ENCODE measurements at regions not wholly inside any gene's neighbourhood (a gene's known extent, or its start where the extent isn't known, plus 50 kb on each side); places are given as distances from the start of the nearest gene placed in this dataset.
"Not testable (repeated sequence)": the region's sequence is repeated elsewhere in the genome, so short reads cannot be mapped to it uniquely, and the experiment has no call there.

- intact Hi-C loops (cut with micrococcal nuclease), result no loop called here
- no peak for ATAC-seq
- no peak for DNase-seq
Observed at GRCh38 chr14:28163897-28164296, 602.7 kb upstream of the FOXG1 start.

DNA sequence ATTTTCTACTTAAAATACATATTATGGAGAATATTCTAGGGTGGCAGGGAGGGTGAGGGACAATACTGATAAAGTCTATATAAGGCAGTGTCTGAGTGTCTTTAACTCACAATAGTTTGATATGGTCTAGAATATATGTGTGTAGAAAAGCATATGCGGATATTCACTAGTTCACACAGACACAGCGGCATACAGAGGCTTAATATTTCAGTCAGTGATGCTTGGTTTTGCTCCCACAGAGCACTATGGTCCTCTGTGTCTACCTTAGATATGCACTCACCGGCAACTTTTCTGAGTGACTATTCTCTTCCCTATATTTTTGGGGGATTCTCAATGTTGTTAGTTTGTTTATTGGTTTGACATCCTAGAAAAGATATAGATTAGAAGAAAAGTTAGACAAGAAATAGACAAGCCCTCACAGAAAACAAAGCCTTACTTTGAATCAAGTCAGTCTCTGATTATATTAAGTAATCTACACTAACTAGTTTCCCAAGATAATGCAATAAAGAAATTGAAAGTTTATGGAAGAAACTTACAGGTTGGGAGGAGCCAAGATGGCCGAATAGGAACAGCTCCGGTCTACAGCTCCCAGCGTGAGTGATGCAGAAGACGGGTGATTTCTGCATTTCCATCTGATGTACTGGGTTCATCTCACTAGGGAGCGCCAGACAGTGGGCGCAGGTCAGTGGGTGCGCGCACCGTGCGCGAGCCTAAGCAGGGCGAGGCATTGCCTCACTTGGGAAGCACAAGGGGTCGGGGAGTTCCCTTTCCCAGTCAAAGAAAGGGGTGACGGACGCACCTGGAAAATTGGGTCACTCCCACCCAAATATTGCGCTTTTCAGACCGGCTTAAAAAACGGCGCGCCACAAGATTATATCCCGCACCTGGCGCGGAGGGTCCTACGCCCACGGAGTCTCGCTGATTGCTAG lies 578.4 kb upstream of the FOXG1 start:
- ATAC-seq; DNase-seq; intact Hi-C loops (cut with micrococcal nuclease): not testable (repeated sequence)

DNA sequence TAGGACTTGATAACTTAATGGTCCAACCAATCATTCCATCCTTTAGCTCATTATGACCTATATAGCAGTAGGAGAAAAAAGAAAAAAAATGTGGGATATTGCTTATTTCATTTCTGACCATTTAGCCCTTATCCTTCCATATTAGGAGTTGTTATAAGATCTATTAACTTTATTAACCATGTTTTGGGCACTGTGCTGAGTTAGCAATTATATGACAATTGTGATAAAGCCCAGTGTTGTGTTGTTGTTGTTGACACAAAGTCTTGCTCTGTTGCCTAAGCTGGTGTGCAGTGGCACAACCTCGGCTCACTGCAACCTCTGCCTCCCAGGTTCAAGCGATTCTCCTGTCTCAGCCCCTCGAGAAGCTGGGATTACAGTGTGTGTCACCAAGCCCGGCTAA lies 569.7 kb upstream of the FOXG1 start:
- DNase-seq (no peak), ATAC-seq (no peak)
- intact Hi-C loops (cut with micrococcal nuclease), result no loop called here

GRCh38 chr14:28220391-28220790 lies 546.2 kb upstream of the FOXG1 start:
- ATAC-seq (no peak), DNase-seq (no peak)
- intact Hi-C loops (cut with micrococcal nuclease), result no loop called here

DNA sequence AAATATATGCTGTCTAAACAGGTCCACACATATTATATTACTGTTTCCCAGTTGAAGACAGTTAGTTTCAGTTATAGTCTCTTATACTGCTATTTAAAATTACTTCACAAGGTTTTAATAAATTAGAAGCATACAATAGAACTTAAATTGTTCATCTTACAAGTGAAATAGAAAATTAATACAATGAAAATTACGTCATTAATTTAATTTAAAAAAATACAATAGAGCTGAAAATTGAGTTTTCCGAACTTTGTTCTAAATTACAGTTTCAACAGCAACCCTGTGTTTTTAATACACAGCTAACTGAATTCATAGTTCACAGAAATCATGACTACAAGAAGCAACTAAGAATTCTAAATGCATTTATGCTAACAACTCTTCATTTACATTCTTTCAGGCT lies 525.7 kb upstream of the FOXG1 start:
- intact Hi-C loops (cut with micrococcal nuclease), result no loop called here
- no peak for DNase-seq
- no peak for ATAC-seq

DNA sequence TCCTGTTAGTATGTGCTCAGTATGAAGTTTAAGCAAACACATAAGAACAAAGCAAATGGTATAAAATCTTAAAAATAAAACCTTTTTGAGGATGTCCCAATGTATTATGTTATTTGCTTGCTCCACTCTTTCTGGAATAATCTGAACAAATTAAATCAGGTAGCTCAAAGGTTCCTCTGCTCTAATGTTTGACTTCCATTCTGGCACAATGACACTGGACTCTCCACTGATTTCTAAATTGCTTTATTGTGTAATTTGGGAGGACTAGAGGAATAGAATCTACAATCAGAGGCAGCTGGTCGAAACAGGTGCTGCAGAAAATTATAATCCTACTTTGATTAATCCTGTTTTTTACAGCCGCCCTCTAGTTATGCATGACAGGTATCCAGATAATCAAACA lies 523.7 kb upstream of the FOXG1 start:
- ATAC-seq (no peak), DNase-seq (no peak)
- intact Hi-C loops (cut with micrococcal nuclease), result no loop called here

GRCh38 chr14:28243600-28243999 lies 523.0 kb upstream of the FOXG1 start:
- ATAC-seq, result no peak
- intact Hi-C loops (cut with micrococcal nuclease), result no loop called here
- DNase-seq, result no peak

DNA sequence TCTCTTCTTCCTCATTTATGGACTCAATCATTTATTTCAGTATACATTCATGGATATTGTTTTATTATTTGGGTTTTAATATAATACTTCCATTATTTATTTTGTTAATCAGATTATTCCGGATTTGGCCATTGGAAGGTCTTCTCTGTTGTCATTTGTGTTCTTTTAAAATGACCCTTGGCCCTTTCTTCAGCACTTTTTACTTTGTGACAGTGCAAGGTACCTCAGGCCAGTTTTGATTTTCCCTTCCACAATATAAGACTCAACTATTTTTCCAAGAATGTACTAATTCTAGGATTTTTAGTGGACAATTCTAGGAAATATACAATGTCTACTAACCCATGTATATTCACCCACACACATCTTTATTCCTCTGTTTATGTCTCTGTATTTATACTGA lies 521.4 kb upstream of the FOXG1 start:
- DNase-seq (no peak), ATAC-seq (no peak)
- intact Hi-C loops (cut with micrococcal nuclease), result no loop called here

GRCh38 chr14:28247491-28247890 lies 519.1 kb upstream of the FOXG1 start:
- DNase-seq (no peak), ATAC-seq (no peak)
- intact Hi-C loops (cut with micrococcal nuclease), result no loop called here

GRCh38 chr14:28252124-28252523 lies 514.5 kb upstream of the FOXG1 start:
- ATAC-seq; intact Hi-C loops (cut with micrococcal nuclease); DNase-seq: not testable (repeated sequence)

DNA sequence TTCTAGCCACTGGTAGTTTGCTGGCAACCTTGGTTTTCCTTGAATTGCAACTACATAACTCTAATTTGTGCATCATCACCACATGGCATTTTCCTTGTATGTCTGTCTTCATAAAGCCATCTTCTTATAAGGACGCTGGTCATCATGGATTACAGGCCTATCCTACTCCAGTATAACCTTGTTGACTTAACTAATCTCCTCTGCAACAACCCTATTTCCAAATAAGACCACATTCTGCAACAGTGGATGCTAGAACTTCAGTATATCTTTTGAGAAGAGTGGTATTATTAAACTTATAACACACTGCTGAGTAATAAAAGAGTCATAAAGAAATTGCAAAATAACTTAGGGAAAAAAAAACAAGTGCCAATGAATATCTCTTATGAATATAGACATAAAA lies 511.8 kb upstream of the FOXG1 start:
- ATAC-seq (no peak), DNase-seq (no peak)
- intact Hi-C loops (cut with micrococcal nuclease), result no loop called here

GRCh38 chr14:28264306-28264705 lies 502.3 kb upstream of the FOXG1 start:
- DNase-seq, result no peak
- ATAC-seq, result no peak
- intact Hi-C loops (cut with micrococcal nuclease), result no loop called here

DNA sequence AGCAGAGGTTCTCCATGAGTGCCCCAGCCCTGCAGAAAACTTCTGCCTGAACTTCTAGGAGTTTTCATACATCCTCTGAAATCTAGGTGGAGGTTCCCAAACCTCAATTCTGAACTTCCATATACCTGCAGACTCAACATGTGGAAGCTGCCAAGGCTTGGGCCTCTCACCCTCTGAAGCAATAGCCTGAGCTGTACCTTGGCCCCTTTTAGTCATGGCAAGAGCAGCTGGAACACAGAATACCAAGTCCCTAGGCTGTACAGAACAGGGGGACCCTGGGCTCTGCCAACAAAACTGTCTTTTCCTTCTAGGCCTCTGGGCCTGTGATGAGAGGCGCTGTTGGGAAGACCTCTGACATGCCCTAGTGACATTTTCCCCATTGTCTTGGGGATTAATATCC lies 494.3 kb upstream of the FOXG1 start:
- intact Hi-C loops (cut with micrococcal nuclease), result no loop called here
- ATAC-seq, result no peak

DNA sequence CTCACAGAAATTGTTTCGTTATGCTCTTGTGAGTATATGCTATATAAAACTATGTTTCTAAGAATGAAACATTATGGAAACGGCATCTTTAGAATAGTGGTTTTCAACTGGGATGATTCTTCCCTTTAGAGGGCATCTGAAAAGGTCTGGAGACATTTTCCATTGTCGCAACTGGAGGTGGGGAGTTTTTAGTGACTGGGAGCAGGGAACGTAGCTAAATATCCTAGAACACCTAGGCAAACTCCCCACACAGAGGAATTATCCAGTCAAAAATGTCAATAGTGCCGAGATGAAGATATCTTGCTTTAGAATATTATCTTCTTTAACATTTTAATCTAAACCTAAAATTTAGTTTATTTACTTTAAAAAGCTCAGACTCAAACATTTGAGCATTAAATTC lies 486.1 kb upstream of the FOXG1 start:
- ATAC-seq, result no peak
- intact Hi-C loops (cut with micrococcal nuclease), result no loop called here

More for the DNA sequence above, 494.3 kb upstream of the FOXG1 start:
- no peak for DNase-seq

DNA sequence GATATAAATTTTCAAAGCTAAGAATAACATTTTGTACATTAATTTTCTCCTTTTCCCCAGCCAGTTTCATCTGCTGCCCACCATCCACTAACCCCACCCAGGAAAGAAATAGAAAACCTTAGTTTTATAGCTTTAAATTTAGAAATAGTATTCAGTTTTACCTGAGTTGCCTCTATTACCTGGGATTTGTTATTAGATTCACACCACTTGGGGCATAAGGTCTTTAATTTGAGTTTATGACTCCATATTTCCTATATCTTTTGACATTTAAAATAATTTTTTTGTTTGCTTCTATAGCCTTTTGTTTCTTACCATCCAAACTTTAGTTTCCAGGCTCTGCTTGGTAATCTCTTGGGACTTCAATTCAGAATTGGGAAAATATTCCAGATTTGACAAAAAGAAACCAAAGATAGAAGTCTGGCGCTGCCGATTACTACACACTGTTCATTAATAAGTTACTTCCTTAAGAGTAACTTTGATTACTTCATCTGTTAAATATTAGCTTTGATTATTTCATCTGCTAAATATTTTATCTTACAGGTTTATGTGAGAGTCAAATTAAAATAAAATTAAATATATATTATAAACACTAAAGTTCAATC lies 485.5 kb upstream of the FOXG1 start:
- intact Hi-C loops (cut with micrococcal nuclease), result no loop called here

More for the DNA sequence above, 486.1 kb upstream of the FOXG1 start:
- no peak for DNase-seq

DNA sequence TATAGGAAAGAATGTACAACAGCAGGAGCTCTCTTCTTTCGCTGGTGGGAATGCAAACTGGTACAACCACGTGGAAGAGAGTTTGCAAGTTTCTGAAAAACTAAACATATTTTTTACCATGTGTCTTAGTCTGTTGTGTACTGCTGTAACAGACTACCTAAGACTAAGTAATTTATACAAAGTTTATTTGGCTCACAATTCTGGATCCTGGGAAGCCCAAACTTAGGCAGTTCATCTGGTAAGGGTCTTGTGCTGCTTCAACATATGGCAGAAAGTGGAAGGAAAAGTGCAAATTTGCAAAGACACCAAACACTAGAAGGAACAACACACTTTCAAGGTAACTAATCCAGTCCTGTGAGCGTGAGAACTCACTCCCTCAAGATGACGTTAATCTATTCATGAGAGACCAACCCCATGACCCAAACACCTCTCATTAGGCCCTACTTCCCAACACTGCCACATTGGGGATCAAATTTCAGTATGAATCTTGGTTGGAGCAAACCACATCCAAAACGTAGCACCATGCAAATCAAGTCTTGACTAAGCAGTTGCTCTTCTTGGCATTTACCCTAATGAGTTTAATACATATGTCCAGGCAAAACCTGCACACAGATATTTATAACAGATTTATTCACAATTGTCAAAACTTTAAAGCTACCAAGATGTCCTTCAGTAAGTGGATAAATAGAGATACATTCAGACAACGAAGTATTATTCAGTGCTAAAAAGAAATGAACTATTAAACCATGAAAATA lies 481.9 kb upstream of the FOXG1 start:
- ATAC-seq, result no peak
- no peak for DNase-seq
- intact Hi-C loops (cut with micrococcal nuclease), result no loop called here

More for the DNA sequence above, 485.5 kb upstream of the FOXG1 start:
- no peak for DNase-seq
- ATAC-seq, result no peak

GRCh38 chr14:28294834-28295440 lies 471.6 kb upstream of the FOXG1 start:
- intact Hi-C loops (cut with micrococcal nuclease), result no loop called here
- DNase-seq (no peak), ATAC-seq (no peak)

DNA sequence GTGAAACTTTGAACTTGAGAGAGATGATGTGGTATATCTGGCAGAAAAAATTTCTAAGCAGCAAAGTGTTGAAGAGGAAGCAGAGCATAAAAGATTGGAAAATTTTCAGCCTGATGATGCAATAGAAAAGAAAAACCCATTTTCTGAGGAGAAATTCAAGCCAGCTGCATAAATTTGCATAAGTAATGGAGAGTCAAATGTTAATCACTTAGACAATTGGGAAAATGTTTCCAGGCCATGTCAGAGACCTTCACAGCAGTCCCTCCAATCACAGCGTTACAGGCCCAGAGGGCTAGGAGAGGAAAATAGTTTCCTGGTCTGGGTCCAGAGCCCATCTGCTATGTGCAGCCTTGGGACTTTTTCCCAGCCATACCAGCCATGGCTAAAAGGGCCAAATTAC lies 469.0 kb upstream of the FOXG1 start:
- no peak for DNase-seq
- no peak for ATAC-seq
- intact Hi-C loops (cut with micrococcal nuclease), result no loop called here

GRCh38 chr14:28298156-28298555 lies 468.4 kb upstream of the FOXG1 start:
- no peak for DNase-seq
- no peak for ATAC-seq
- intact Hi-C loops (cut with micrococcal nuclease), result no loop called here

DNA sequence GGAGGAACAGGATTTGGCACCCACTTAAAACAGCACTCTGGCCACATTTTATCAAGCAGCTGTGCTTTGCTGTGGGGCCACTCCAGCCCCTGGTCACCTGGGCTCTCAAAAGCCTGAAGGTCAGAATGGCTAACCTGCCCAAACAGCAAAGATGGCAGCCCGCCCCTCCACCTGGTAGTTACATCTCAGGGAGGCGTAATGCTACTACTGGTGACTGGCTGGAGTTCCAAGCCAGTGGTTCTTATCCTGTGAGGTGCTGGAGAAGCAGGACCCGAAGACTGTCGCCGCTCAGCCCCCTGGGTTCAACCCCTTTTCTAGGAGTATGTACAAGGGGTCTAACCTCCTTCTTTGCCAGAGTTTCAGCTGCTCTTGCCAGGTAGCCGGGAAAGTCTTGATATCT lies 467.4 kb upstream of the FOXG1 start:
- ATAC-seq, result no peak
- intact Hi-C loops (cut with micrococcal nuclease), result no loop called here
- DNase-seq, result no peak
